HEK293T (cell line): ENCODE measurements at regions not wholly inside any gene's neighbourhood (a gene's known extent, or its start where the extent isn't known, plus 50 kb on each side); places are given as distances from the start of the nearest gene placed in this dataset.

Experiments used
- FOXK2 ChIP-seq: fragments of 450-650 bp; IDR thresholded peaks from 2 replicates; pipeline ENCODE4 v1.6.1; 2016; ENCODE audit warnings: mild to moderate bottlenecking
- HDGF ChIP-seq: fragments of 450-650 bp; IDR thresholded peaks from 2 replicates; pipeline ENCODE4 v1.6.1; 2017; ENCODE audit warnings: antibody characterized with exemption, borderline replicate concordance
- L3MBTL2 ChIP-seq: fragments of 450-650 bp; conservative IDR thresholded peaks from 2 replicates; pipeline ENCODE4 v1.6.1; 2016; ENCODE audit warnings: mild to moderate bottlenecking
- PKNOX1 ChIP-seq: fragments of 450-650 bp; IDR thresholded peaks from 2 replicates; pipeline ENCODE4 v1.6.1; 2016
- SUZ12 ChIP-seq: fragments of 450-650 bp; IDR thresholded peaks from 2 replicates; pipeline ENCODE4 v1.6.1; 2016; ENCODE audit warnings: mild to moderate bottlenecking

DNA sequence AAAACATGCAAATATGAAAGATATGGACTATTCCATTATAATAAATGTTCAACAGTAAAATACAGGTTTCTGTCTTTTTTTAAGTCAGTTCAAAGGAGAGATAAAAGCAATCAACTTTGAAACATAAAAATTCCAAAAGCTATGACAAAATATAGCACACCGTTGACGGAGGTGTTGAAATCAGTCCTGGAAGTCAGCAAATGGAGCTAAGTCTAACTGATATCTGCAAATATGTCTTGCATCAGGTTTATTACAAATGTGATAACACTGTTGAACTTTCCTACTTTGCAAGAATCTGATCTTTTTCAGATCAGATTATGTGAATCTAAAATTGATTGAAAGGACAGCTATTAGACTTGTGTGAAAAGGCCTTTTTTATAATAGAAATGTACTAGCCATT is 300.7 kb downstream of the SHOX2 start:
- TF ChIP-seq L3MBTL2: no peak
- no peak for TF ChIP-seq SUZ12
- no peak for TF ChIP-seq HDGF
- no peak for TF ChIP-seq PKNOX1
- TF ChIP-seq FOXK2: no peak
